Esophagus muscularis mucosa (tissue), 4 donors: ENCODE measurements at regions not wholly inside any gene's neighbourhood (a gene's known extent, or its start where the extent isn't known, plus 50 kb on each side); places are given as distances from the start of the nearest gene placed in this dataset.

Experiments
- DNase-seq: peaks from one replicate; pipeline ENCODE4 v3.0.0-alpha.2; 2017; ENCODE audit errors: extremely low spot score
- H3K27ac ChIP-seq, 4 donors: fragments of 200-600 bp; sonication (generic); replicated peaks in 1 of 4; 1 replicate in 3 of 4; 2 replicates in 1 of 4; pipeline ENCODE4 v1.5.1; 2016 to 2019; ENCODE audit warnings: mild to moderate bottlenecking in 1 of 4
- H3K27me3 ChIP-seq, 4 donors: fragments of 200-600 bp; sonication (generic); one replicate each; pipeline versions ENCODE4 v1.5.1 to v1.6.0; 2016 to 2019
- H3K36me3 ChIP-seq, 4 donors: fragments of 200-600 bp; sonication (generic); one replicate each; pipeline ENCODE4 v1.5.1; 2016 to 2019
- H3K4me1 ChIP-seq, 4 donors: fragments of 200-600 bp; sonication (generic); one replicate each; pipeline ENCODE4 v1.5.1; 2016 to 2019
- H3K4me3 ChIP-seq, 4 donors: fragments of 200-600 bp; sonication (generic); 1 replicate in 2 of 4; 2 replicates in 2 of 4; pipeline ENCODE4 v1.5.1; 2016 to 2019; ENCODE audit warnings: mild to moderate bottlenecking in 4 of 4, moderate library complexity in 1 of 4
- H3K9me3 ChIP-seq, 4 donors: fragments of 200-600 bp; sonication (generic); 1 replicate in 3 of 4; 2 replicates in 1 of 4; pipeline ENCODE4 v1.5.1; 2016 to 2019
- EP300 ChIP-seq: sonication (generic); formaldehyde crosslinking; IDR thresholded peaks from one replicate; pipeline ENCODE4 v1.6.1; 2017; ENCODE audit warnings: antibody characterized with exemption
- POLR2A ChIP-seq: fragments of 450-650 bp; IDR thresholded peaks from one replicate; pipeline ENCODE4 v1.6.1; 2017; ENCODE audit warnings: antibody characterized with exemption, moderate library complexity, mild to moderate bottlenecking, low read depth
- POLR2AphosphoS5 ChIP-seq, 2 donors: sonication (generic); formaldehyde crosslinking; IDR thresholded peaks; one replicate each; pipeline ENCODE4 v1.6.1; 2017; ENCODE audit warnings: antibody characterized with exemption in 2 of 2
- WGBS: methylation state at CpG from one replicate; pipeline ENCODE4 v1.1.5; 2018; 5-methylcytosine and 5-hydroxymethylcytosine counted together
- intact Hi-C: fragments of 100-400 bp; cut with DNase I; formaldehyde crosslinking; loops from one replicate; pipeline ENCODE4 v1.15.1; 2023
- TF ChIP-seq, protein P1 (sequence below), 3 experiments: fragments of 200-600 bp in 2 of 3; fragments of 450-650 bp in 1 of 3; sonication (generic) in 2 of 3; IDR thresholded peaks; one replicate each; pipeline ENCODE4 v1.5.1; 2017 to 2019; ENCODE audit warnings: antibody characterized with exemption in 3 of 3, mild to moderate bottlenecking in 2 of 3, moderate library complexity in 1 of 3

DNA sequence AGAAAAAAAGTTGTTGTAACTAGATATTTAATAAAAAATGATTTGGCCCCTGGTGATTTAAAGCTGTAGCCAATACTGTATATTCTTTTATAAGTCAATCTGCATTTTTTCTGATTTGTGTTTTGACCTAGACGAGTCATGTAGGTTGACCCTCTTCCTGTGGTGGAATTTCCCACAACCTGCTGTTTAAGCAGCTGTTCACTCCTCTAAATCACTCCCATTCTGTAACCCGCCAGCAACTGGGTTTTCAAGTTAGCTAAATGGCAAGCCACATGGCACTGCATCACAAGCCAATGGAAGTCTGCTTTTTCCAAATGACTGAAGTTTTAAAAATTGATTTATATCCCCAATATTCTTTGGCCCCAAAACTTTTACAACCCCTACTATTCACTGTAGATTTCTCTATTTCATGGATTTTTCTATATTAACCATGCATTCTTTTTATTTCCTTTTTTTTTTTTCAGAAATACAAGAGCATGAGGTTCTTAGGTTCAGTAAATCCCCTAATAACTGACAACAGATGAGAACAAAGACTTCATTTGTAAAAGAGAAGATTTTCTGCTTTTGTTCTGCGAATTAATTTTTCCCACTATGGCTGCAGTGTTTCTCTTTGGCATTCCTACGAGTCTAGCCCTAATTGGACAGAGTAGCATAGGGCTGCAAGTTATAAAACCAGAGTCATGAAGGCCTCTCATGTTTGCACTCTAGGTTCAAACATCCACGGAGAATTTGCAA lies 184.5 kb upstream of the TLE4 start:
- no peak for DNase-seq
- Histone ChIP-seq H3K27ac (no peak overlapping the region), H3K4me3 (no peak overlapping the region), H3K4me1 (no peaks in the 10 kb centered on the region), H3K27me3 (no peaks in the 10 kb centered on the region), H3K9me3 (no peaks in the 10 kb centered on the region), H3K36me3 (no peaks in the 10 kb centered on the region)
- no peak for TF ChIP-seq POLR2A
- TF ChIP-seq, protein P1, sequence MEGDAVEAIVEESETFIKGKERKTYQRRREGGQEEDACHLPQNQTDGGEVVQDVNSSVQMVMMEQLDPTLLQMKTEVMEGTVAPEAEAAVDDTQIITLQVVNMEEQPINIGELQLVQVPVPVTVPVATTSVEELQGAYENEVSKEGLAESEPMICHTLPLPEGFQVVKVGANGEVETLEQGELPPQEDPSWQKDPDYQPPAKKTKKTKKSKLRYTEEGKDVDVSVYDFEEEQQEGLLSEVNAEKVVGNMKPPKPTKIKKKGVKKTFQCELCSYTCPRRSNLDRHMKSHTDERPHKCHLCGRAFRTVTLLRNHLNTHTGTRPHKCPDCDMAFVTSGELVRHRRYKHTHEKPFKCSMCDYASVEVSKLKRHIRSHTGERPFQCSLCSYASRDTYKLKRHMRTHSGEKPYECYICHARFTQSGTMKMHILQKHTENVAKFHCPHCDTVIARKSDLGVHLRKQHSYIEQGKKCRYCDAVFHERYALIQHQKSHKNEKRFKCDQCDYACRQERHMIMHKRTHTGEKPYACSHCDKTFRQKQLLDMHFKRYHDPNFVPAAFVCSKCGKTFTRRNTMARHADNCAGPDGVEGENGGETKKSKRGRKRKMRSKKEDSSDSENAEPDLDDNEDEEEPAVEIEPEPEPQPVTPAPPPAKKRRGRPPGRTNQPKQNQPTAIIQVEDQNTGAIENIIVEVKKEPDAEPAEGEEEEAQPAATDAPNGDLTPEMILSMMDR (IDR thresholded peaks at IDR 0.05) = no peak
- intact Hi-C loops = no loop called here
- WGBS = 76% methylated on average over 5 of the region's 5 CpGs

DNA sequence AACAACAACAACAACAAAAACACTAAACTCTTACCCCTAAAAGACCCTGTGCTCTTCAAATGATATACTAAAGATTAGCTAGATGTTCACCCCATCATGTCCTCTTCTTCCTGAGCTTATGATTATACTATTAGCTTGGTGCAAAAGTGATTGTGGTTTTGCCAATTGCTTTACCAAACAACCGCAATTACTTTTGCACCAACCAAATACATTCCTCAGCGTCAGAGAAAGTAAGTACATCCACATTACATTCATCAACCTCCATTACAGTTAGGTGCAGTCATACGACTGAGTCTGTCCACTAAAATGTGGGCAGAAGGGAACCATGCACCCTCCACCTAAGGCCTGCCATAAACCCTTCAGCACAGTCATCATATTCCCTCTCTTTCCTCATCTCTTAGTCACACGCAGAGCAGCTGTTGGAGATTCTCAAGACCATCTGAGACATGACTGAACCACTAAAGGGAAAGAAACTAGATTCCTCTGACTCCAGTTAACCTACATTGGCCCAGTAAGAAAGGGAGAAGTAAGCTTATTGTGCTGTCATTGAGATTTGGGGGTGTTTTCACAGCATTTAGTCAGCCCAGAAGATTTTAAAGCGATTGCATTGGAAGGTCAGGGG lies 181.6 kb upstream of the TLE4 start:
- no peak overlapping the region for H3K27ac ChIP-seq
- H3K9me3 ChIP-seq = no peaks in the 10 kb centered on the region
- TF ChIP-seq POLR2A (no peak), POLR2AphosphoS5 (IDR thresholded peaks at IDR 0.05) (no peak), EP300 (no peak)
- TF ChIP-seq, protein P1 (IDR thresholded peaks at IDR 0.05) = no peak
- intact Hi-C loops = no loop called here
- H3K27me3 ChIP-seq = no peaks in the 10 kb centered on the region
- 96% methylated on average over 5 of the region's 5 CpGs for whole genome bisulfite sequencing
- no peak overlapping the region for H3K4me3 ChIP-seq
- no peak for DNase-seq
- no peaks in the 10 kb centered on the region for H3K4me1 ChIP-seq
- H3K36me3 ChIP-seq = no peaks in the 10 kb centered on the region

DNA sequence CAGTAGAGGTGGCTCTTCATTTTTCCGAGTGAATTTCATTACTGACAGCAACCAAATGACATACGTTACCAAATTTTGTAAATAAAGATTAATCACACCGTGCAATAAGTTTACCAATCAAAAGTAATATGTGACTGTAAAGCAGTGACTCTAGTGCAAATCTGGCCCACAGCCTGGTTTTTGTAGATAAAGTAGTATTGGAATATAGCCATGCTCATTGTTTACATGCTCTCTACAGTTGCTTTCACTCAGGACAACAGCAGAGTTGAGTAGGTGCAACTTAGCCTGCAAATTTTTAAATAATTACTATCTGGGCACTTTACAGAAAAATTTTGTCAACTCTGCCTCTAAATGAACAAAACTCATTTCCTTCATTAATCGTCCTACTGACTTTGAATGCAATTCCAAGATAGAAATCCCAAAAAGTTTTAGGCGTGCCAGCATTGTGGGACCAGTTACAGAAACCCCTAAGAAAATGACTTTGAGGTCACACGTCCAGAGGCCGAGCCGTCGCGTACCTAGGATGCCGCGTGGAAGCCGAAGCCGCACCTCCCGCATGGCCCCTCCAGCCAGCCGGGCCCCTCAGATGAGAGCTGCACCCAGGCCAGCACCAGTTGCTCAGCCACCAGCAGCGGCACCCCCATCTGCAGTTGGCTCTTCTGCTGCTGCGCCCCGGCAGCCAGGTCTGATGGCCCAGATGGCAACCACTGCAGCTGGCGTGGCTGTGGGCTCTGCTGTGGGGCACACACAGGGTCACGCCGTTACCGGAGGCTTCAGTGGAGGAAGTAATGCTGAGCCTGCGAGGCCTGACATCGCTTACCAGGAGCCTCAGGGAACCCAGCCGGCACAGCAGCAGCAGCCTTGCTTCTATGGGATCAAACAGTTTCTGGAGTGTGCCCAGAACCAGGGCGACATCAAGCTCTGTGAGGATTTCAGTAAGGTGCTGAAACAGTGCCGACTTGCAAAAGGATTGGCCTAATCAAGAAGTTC lies 180.7 kb upstream of the TLE4 start:
- TF ChIP-seq EP300 (no peak), POLR2AphosphoS5 (IDR thresholded peaks at IDR 0.05) (no peak), POLR2A (no peak)
- Histone ChIP-seq H3K4me3 (no peak overlapping the region), H3K27me3 (no peaks in the 10 kb centered on the region), H3K27ac (no peak overlapping the region), H3K9me3 (no peaks in the 10 kb centered on the region), H3K4me1 (peaks cover 0 to 5% (median 0%) of the 10 kb centered on the region in 4 donors), H3K36me3 (no peaks in the 10 kb centered on the region)
- 92% methylated on average over 27 of the region's 28 CpGs for WGBS
- intact Hi-C loops = no loop called here
- no peak for DNase-seq

DNA sequence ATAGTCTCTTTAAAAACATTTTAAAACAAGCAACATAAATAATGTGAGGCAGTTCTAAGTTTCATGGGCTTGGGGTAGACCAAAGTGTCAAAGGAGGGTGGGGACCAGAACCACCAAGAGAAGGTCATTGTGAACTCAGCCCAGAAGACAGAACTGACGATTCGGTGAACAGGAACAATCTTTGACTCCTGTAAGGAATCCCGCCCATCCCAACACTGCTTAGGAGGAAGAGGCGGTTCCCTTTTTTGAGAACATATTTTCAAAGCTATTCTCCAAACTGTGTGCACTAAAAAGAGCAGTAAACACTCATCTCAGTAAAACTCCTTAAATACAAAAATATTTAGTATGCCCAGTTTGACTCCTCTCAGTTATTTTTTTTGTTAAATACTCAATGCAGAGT lies 176.5 kb upstream of the TLE4 start:
- Histone ChIP-seq H3K27ac (no peak overlapping the region), H3K9me3 (no peaks in the 10 kb centered on the region), H3K4me1 (peaks cover 0 to 5% (median 0%) of the 10 kb centered on the region in 4 donors), H3K36me3 (no peaks in the 10 kb centered on the region), H3K4me3 (no peak overlapping the region), H3K27me3 (no peaks in the 10 kb centered on the region)
- TF ChIP-seq POLR2A (no peak), POLR2AphosphoS5 (IDR thresholded peaks at IDR 0.05) (no peak), EP300 (no peak)
- TF ChIP-seq, protein P1 (IDR thresholded peaks at IDR 0.05) = no peak
- intact Hi-C loops = no loop called here
- no peak for DNase-seq
- WGBS = 65% methylated on average over 4 of the region's 4 CpGs

DNA sequence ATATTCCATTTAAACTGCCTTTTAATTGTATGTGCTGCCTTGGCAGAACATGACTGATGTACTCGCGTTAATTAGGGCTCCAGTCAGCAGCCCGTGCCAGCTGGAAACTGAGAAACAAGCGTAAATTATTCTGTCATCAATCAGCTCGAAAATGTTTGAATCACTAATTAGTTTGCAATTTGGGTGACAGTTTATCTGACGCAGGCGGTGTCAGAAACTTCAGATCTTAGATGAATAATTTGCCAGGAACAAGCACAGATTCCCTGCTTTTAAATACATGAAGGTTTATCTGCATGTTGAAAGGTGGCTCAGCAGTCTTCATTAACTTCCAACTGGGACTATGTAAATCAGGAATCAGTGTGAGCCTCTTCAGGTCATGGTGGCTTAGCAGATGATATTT lies 176.0 kb upstream of the TLE4 start:
- no peaks in the 10 kb centered on the region for H3K27me3 ChIP-seq
- no peak overlapping the region for H3K27ac ChIP-seq
- no peaks in the 10 kb centered on the region for H3K9me3 ChIP-seq
- TF ChIP-seq POLR2AphosphoS5 (IDR thresholded peaks at IDR 0.05) = no peak
- TF ChIP-seq, protein P1 (IDR thresholded peaks at IDR 0.05) = no peak
- TF ChIP-seq EP300 = no peak
- TF ChIP-seq POLR2A = no peak
- WGBS = 37% methylated on average over 7 of the region's 7 CpGs
- peaks cover 0 to 5% (median 0%) of the 10 kb centered on the region in 4 donors for H3K4me1 ChIP-seq
- DNase-seq = no peak
- no peak overlapping the region for H3K4me3 ChIP-seq
- no peaks in the 10 kb centered on the region for H3K36me3 ChIP-seq
- intact Hi-C loops = no loop called here
